Breast epithelium (tissue), 4 donors: ENCODE measurements at regions not wholly inside any gene's neighbourhood (a gene's known extent, or its start where the extent isn't known, plus 50 kb on each side); places are given as distances from the start of the nearest gene placed in this dataset.
A peak's percentile ranks its signal among the peaks of the same experiment; 100 is the strongest.

Source experiments
- DNase-seq, 2 donors: peaks; one replicate each; pipeline ENCODE4 v3.0.0-alpha.2; 2019; ENCODE audit warnings: low spot score in 2 of 2
- H3K27ac ChIP-seq, 2 donors: fragments of 200-600 bp; sonication (generic) in 1 of 2; one replicate each; pipeline ENCODE4 v1.5.1; 2016 to 2019; ENCODE audit warnings: mild to moderate bottlenecking in 1 of 2
- H3K27me3 ChIP-seq, 2 donors: fragments of 200-600 bp; sonication (generic) in 1 of 2; one replicate each; pipeline versions ENCODE4 v1.5.1 to v1.6.0; 2017 to 2019; ENCODE audit warnings: control low read depth in 1 of 2, mild to moderate bottlenecking in 1 of 2
- H3K36me3 ChIP-seq: fragments of 200-600 bp; one replicate; pipeline ENCODE4 v1.5.1; 2019
- H3K4me1 ChIP-seq, 2 donors: fragments of 200-600 bp; sonication (generic); one replicate each; pipeline ENCODE4 v1.5.1; 2016 to 2019; ENCODE audit warnings: control low read depth in 1 of 2
- H3K4me3 ChIP-seq, 3 donors: fragments of 200-600 bp; sonication (generic); 1 replicate in 2 of 3; 2 replicates in 1 of 3; pipeline ENCODE4 v1.5.1; 2016 to 2019; ENCODE audit warnings: mild to moderate bottlenecking in 3 of 3, moderate library complexity in 2 of 3
- H3K9me3 ChIP-seq, 2 donors: fragments of 200-600 bp; sonication (generic) in 1 of 2; one replicate each; pipeline ENCODE4 v1.5.1; 2016 to 2019; ENCODE audit warnings: control low read depth in 1 of 2
- CTCF ChIP-seq, 3 donors: fragments of 450-650 bp; IDR thresholded peaks; one replicate each; pipeline ENCODE4 v1.5.1; 2016 to 2017; ENCODE audit warnings: antibody characterized with exemption in 3 of 3, mild to moderate bottlenecking in 3 of 3, moderate library complexity in 3 of 3
- POLR2A ChIP-seq: fragments of 450-650 bp; IDR thresholded peaks from one replicate; pipeline ENCODE4 v1.6.1; 2016; ENCODE audit warnings: antibody characterized with exemption, mild to moderate bottlenecking, moderate library complexity
- POLR2AphosphoS5 ChIP-seq, 3 donors: sonication (generic); formaldehyde crosslinking; IDR thresholded peaks; one replicate each; pipeline ENCODE4 v1.6.1; 2017; ENCODE audit warnings: antibody characterized with exemption in 3 of 3
- intact Hi-C: fragments of 100-400 bp; cut with DNase I; formaldehyde crosslinking; loops from one replicate; pipeline ENCODE4 v1.15.1; 2023; ENCODE audit warnings: low total_unique reads

GRCh38 chr9:87375397-87376073 is 122.1 kb upstream of the DAPK1 start:
- Histone ChIP-seq H3K36me3 (no peaks in the 10 kb centered on the region), H3K4me1 (no peaks in the 10 kb centered on the region), H3K9me3 (no peaks in the 10 kb centered on the region), H3K27ac (no peak overlapping the region), H3K27me3 (peaks cover 0 to 7% of the 10 kb centered on the region in 2 donors), H3K4me3 (no peak overlapping the region)
- DNase-seq: no peak
- intact Hi-C loops: no loop called here
- TF ChIP-seq POLR2A (no peak), POLR2AphosphoS5 (IDR thresholded peaks at IDR 0.05) (no peak), CTCF (IDR thresholded peaks at IDR 0.05) (no peak)

GRCh38 chr9:87378676-87379075 is 119.0 kb upstream of the DAPK1 start:
- Histone ChIP-seq H3K9me3 (no peaks in the 10 kb centered on the region), H3K27ac (no peak overlapping the region), H3K27me3 (no peaks in the 10 kb centered on the region), H3K4me1 (no peaks in the 10 kb centered on the region), H3K4me3 (no peak overlapping the region), H3K36me3 (no peaks in the 10 kb centered on the region)
- no peak for TF ChIP-seq CTCF (IDR thresholded peaks at IDR 0.05)
- no peak for TF ChIP-seq POLR2A
- TF ChIP-seq POLR2AphosphoS5 (IDR thresholded peaks at IDR 0.05): no peak
- DNase-seq: no peak
- intact Hi-C loops: no loop called here

GRCh38 chr9:87379300-87379699 is 118.4 kb upstream of the DAPK1 start:
- no peaks in the 10 kb centered on the region for H3K36me3 ChIP-seq
- DNase-seq: no peak
- H3K4me1 ChIP-seq: no peaks in the 10 kb centered on the region
- no peak for TF ChIP-seq CTCF (IDR thresholded peaks at IDR 0.05)
- TF ChIP-seq POLR2A: no peak
- TF ChIP-seq POLR2AphosphoS5 (IDR thresholded peaks at IDR 0.05): no peak
- intact Hi-C loops: no loop called here
- no peak overlapping the region for H3K27ac ChIP-seq
- H3K9me3 ChIP-seq: no peaks in the 10 kb centered on the region
- H3K27me3 ChIP-seq: peaks cover 0 to under 1% of the 10 kb centered on the region in 2 donors
- H3K4me3 ChIP-seq: no peak overlapping the region

GRCh38 chr9:87381050-87381711 is 116.5 kb upstream of the DAPK1 start:
- Histone ChIP-seq H3K27me3 (peaks cover 0 to 4% of the 10 kb centered on the region in 2 donors), H3K4me3 (no peak overlapping the region), H3K4me1 (no peaks in the 10 kb centered on the region), H3K27ac (peak overlapping the region in 1 of 2 donors; percentile 29), H3K36me3 (no peaks in the 10 kb centered on the region), H3K9me3 (no peaks in the 10 kb centered on the region)
- no peak for DNase-seq
- TF ChIP-seq POLR2AphosphoS5 (IDR thresholded peaks at IDR 0.05): no peak
- no peak for TF ChIP-seq CTCF (IDR thresholded peaks at IDR 0.05)
- TF ChIP-seq POLR2A: no peak
- intact Hi-C loops: no loop called here

- no peak overlapping the region for H3K4me3 ChIP-seq
- no peaks in the 10 kb centered on the region for H3K9me3 ChIP-seq
- peaks cover 0 to 4% of the 10 kb centered on the region in 2 donors for H3K27me3 ChIP-seq
- intact Hi-C loops: no loop called here
- DNase-seq: no peak
- TF ChIP-seq POLR2AphosphoS5 (IDR thresholded peaks at IDR 0.05) (no peak), POLR2A (no peak), CTCF (IDR thresholded peaks at IDR 0.05) (no peak)
- no peaks in the 10 kb centered on the region for H3K36me3 ChIP-seq
- H3K4me1 ChIP-seq: no peaks in the 10 kb centered on the region
- peak overlapping the region in 1 of 2 donors; percentile 29 for H3K27ac ChIP-seq
Measured at GRCh38 chr9:87381746-87382145, 115.9 kb upstream of the DAPK1 start.
